ACHN (cell line): ENCODE measurements at regions not wholly inside any gene's neighbourhood (a gene's known extent, or its start where the extent isn't known, plus 50 kb on each side); places are given as distances from the start of the nearest gene placed in this dataset.

Experiments
- DNase-seq: peaks from one replicate; pipeline ENCODE4 v3.0.0-alpha.2; 2015
- in situ Hi-C: cut with HindIII; loops from 2 replicates; pipeline ENCODE4 v1.10.0; 2017; ENCODE audit warnings: low sequenced_read_pairs, low pct_ligation_motif_present, low pct_unique_long_range_greater_than_20kb

DNA sequence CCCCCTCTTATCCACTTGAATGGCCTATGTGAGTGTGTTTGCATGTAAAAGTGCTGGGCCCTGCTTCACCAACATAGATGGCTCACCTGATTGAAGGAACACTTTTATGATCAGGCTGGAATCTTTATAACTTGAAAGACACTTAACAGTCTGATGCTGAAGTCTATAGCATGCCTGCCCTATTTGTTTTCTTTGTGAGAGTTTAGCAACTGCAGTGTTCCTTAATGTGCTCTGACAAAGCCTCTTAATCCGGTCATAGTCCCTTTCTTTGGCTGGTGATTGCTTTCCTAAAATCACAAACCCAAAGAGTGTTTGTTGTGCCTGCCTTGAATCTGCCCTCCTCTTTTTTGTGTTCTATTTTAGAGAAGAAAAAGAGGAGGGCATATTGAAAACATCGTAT, 1382.8 kb upstream of the CELF4 start:
- DNase-seq: no peak
- in situ Hi-C loops: no loop called here

GRCh38 chr18:38944446-38945024, 1378.9 kb upstream of the CELF4 start:
- in situ Hi-C loops: no loop called here
- no peak for DNase-seq

GRCh38 chr18:38941711-38942561, 1376.3 kb upstream of the CELF4 start:
- in situ Hi-C loops: no loop called here

DNA sequence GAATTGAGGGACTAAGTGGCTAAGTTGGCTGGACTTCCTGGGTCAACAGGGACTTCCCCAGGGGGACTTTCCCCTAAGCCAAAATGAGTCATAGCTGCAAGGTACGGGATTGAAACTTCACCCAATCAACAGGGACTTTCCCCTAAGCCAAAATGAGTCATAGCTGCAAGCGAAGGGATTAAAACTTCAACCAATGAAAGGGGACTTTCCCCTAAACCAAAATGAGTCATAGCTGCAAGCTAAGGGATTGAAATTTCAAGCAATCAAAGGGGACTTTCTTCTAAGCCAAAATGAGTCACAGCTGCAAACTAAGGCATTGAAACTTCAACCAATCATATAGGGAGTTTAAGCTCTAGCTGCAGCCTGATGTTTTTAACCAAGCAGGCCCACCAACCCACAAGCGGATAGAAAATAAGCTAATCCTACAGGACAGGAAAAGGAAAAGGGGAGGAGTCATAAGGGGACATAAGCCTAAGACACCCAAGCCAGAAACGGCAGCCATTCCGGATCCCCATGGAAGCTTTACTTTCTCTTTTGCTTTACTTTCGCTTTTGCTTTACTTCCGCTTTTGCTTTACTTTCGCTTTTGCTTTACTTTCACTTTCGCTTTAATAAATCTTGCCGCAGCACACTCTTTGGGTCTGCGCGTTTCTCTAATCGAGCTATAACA, 1375.4 kb upstream of the CELF4 start:
- peak; percentile 89 for DNase-seq
- in situ Hi-C loops: no loop called here

More at GRCh38 chr18:38941711-38942561, 1376.3 kb upstream of the CELF4 start:
- DNase-seq: no peak

DNA sequence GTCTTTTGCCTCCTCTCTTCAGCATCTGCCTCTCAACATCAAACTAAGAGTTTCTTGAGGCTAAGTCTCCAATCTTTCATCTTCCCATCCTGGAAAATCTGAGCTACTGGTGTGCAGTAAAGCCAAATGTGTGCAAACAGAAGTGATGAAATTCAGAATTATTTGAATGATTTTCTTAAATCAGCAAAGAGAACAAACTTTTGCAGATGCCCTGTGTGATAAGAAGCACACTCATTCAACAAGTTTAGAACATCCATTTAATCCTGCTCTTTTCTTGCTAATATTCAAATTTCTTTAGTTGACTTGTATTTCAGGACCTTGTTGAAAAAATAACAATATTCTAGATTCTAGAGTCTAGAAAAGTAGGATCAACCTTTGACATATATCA, 1374.9 kb upstream of the CELF4 start:
- DNase-seq: no peak
- in situ Hi-C loops: no loop called here

DNA sequence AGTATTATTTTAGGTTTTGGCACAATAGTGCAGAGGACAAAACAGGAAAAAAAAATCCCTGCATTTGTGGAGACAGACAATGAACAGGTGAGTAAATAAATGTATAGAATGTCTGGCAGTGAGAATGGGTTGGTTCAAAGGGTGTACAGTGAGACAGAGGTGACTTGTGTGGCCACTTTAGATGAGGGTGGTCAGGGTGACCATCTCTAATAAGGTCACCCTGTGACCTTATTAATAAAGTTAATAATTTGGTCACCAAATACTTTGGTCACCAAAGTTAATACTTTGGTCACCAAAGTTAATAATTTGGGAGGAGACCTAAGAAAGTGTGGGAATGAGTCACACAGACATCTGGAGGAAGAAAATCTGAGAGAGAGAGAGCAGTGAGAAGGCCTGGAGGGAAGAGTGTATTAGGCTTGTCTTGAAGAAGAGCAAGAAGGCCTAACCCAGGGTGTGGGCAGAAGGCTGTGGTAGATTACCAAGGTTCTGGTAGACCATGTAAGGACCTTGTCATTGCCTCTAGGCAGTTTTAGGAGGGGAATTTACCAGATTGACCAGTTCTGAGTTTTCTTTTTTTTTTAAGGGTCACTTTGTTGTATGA, 1368.4 kb upstream of the CELF4 start:
- in situ Hi-C loops: no loop called here
- DNase-seq: peak; percentile 4

DNA sequence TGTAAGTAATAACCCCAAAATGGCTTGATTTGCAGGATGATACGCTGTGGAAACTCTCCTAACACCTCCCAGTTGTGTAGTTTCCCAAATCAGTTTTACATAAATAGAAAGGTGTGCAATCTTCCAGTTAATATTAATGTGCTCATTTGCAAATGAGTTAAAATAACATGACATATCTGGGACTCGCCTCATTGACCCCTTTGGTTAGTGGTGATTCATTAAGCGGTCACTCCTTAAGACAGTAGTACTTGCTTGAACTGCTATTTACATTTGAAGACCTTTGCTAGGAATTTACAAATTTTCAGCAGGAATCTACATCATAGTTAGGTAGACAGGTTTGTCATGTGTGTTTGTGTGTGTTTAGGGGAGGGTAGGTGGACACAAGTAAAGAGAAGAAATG, 1367.7 kb upstream of the CELF4 start:
- no peak for DNase-seq
- in situ Hi-C loops: no loop called here

DNA sequence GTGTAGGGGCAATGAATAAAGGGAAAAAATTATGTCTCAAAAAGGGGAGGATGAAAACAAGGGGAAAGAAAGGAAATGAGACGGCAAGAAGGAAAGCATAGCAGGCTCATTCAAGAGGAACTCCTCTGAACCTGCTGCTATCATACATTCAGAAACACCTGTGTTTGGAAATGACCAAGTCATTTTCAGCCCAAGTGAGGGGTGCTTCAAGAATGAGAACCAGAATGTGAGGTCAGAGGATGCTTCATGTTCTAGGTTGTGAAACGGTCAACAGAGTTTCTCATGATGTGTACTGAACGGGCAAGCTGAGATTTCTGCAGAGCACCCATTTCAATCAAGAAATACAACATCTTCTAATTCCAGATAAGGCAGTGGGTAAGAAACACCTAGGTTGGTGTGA, 1367.2 kb upstream of the CELF4 start:
- in situ Hi-C loops: no loop called here

GRCh38 chr18:38931754-38932050, 1366.1 kb upstream of the CELF4 start:
- DNase-seq: no peak
- in situ Hi-C loops: no loop called here

More for the DNA sequence above, 1367.2 kb upstream of the CELF4 start:
- DNase-seq: no peak

- in situ Hi-C loops: no loop called here
- no peak for DNase-seq
Measured at GRCh38 chr18:38930881-38931753, 1365.5 kb upstream of the CELF4 start.

DNA sequence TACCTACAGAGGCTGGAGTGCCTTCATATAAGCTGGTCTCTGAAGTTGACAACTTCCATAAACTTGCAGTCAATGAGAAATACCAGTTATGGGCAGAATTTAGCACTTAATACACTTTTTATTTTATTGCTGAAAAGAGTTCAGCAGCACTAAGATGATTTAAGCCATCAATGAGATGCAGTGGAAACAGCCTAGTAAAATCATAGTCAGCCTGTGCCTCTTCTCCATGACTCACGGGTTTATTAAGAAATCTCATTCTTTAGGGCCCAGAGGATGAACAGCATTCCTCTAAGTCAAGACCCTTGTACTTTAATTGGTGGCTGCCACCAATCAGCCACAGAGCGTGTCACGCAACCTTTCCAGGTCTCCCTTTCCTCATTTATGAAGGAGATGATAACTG, 1357.9 kb upstream of the CELF4 start:
- in situ Hi-C loops: no loop called here
- DNase-seq: no peak

GRCh38 chr18:38923126-38923525, 1357.5 kb upstream of the CELF4 start:
- in situ Hi-C loops: no loop called here
- no peak for DNase-seq

GRCh38 chr18:38909972-38910371, 1344.4 kb upstream of the CELF4 start:
- in situ Hi-C loops: no loop called here

GRCh38 chr18:38902796-38903195, 1337.2 kb upstream of the CELF4 start:
- in situ Hi-C loops: no loop called here
- no peak for DNase-seq

More at GRCh38 chr18:38909972-38910371, 1344.4 kb upstream of the CELF4 start:
- no peak for DNase-seq

GRCh38 chr18:38900445-38900844, 1334.8 kb upstream of the CELF4 start:
- in situ Hi-C loops: no loop called here
- DNase-seq: no peak

DNA sequence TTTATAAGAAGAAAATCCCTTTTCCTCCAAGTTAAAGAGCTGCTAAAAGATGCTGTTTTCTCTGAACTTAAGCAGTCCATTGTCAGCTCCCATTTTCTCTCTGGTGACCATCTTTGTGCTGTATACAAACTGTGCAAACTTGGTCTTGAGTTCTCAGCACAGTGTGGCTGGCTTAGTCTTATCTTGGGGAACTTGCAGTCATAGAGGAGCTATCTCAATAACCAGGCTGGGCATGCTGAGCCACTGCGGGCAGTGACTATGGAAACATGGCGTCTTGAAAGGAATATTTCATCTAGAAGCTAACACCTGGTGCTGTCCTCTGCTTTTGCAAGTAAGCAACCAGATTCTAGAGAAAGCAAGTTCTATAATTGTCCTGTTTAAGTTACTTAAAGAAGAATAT, 1334.4 kb upstream of the CELF4 start:
- in situ Hi-C loops: no loop called here
- no peak for DNase-seq

- DNase-seq: no peak
- in situ Hi-C loops: no loop called here
Measured at GRCh38 chr18:38899252-38899651, 1333.7 kb upstream of the CELF4 start.

DNA sequence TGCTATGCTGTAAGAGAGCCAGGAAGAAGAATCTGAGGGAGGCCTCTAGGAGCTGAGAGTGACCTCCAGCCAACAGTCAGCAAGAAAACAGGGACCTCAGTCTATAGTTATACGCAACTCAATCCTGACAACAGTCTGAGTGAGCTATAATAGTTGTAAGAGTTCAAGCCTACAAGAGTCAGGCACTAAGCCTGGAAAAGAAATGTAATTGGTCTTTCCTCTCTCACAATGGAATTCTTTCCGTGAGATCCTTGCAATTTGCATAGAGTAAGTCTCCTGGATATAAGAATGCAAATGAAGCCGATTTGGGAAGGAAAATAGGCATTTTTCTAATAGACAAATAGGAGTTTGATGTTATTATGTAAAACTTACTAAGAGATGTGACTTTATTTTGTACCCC, 1332.6 kb upstream of the CELF4 start:
- in situ Hi-C loops: no loop called here
- no peak for DNase-seq

DNA sequence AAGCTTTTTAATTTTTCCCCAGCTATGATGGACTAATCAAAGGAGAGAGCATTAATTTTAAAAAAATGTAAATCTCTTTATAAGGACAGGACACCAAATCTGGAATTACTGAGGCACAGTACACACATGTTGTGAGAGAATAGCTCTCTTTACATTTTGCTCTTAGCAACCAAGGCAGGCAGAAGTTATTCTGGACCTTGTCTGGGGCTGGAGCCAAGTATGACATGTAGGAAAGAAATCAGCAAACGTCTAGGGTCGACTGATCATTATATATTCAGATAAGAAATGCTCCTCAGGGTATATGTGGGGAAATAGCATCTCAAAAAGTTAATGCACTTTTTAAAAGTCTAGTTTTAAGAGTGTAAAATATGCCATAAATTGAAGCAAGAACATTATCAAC, 1330.0 kb upstream of the CELF4 start:
- no peak for DNase-seq
- in situ Hi-C loops: no loop called here
